Astrocyte of the hippocampus (primary cell): ENCODE measurements at regions not wholly inside any gene's neighbourhood (a gene's known extent, or its start where the extent isn't known, plus 50 kb on each side); places are given as distances from the start of the nearest gene placed in this dataset.
A peak's percentile ranks its signal among the peaks of the same experiment; 100 is the strongest.

Source experiments
- DNase-seq: peaks from one replicate; pipeline ENCODE4 v3.0.0; 2011; ENCODE audit warnings: low read depth, low spot score

GRCh38 chr4:90007494-90008167 is 113.0 kb downstream of the MMRN1 start:
- no peak for DNase-seq

- no peak for DNase-seq
These were observed 114.3 kb upstream of the CCSER1 start for GRCh38 chr4:90012918-90013317.

DNA sequence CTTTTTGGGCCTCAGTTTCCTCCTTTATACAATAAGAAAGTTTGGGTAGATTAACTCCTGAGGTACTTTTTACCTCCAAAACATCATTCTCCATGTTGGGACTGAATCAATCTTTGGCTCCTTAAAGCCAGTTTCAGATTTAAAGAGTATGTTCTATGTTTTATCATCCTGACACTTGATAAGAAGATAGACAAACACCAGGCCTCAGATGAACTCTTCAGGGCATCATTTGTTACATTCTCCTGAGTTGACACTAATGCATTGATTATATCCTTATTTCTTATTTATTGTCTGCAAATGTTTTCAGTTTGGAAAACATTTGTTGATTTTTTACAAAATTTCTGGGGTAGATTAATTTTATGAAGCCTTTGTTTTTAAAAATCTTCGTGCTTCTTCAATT is 102.7 kb upstream of the CCSER1 start:
- DNase-seq, result no peak

DNA sequence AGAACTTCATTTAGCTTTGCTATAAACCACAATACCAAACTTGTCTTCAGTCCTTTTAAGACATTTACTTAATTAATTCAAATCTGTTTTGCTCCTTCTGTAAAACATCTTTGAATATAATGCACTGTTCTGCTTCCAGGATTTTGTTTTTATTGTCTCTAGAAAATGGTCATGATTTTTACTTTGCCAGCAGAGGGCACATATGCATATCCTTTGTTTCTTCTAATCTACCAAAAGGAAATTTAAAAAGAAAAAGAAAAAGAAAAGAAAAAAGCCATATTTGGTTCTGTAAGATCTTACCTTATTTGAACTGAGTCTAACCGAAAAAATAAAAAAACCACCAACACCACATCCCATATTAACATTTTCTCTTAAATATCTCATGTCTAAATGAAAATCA is 101.9 kb upstream of the CCSER1 start:
- DNase-seq, result peak; percentile 30

DNA sequence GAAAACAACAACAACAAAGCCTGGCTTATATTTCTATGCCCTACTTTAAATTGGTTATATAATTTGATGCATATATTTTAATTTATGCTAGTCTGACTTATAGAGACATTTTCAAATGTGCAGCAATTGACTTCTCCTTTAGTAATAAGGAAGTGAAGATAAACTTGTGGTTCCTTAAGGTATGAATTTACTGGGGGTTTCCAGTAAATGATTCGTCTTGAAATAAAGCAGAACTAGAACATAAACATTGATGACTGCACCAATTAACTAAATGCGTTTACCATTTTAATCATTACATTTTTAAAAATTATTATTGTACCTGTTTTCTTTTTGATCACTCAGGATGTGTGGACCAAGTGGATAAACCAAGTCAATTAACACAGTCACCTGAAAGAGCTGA is 99.6 kb upstream of the CCSER1 start:
- no peak for DNase-seq

GRCh38 chr4:90028460-90028859 is 98.7 kb upstream of the CCSER1 start:
- DNase-seq, result no peak

- no peak for DNase-seq
These were observed 97.0 kb upstream of the CCSER1 start for GRCh38 chr4:90030202-90030601.

- DNase-seq, result peak; percentile 4
These were observed 96.2 kb upstream of the CCSER1 start for GRCh38 chr4:90030953-90031352.

GRCh38 chr4:90039122-90039521 is 88.1 kb upstream of the CCSER1 start:
- no peak for DNase-seq

DNA sequence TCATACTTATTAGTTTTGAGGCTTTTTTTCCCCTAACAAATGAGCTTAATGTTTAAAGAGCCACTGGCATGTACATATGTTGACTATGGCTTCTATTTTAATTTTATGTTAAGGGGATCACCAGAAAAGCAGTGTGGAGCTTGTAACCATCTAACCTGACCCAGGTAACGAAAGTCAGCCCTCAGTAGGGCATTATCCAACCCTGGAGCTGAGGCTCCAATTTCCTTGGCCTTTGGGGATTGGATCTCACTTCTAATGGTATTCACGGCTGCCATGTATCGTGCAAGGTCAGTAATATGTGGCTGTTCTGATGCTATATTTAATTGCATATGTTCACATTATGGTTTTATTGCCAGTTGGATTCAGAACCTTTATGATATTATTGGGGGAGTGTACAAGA is 75.2 kb upstream of the CCSER1 start:
- DNase-seq, result no peak

DNA sequence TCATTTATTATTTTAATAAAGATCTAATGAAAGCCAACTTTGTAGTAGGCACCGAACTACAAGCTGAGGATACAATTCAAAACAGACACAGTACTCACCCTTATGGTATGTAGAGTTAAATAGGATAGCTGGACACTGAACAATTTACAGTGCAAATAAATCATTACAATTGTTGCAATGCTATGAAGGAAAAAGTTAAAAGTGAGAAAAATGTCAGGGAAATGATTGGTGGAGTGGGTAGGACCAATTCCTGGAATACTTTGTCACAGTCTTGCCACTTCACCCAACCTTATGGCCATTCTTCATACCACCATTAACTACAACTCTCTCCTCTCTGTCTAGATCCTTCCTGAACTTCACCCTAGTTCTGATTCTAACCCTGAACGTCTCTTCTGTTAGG is 70.1 kb upstream of the CCSER1 start:
- no peak for DNase-seq

- no peak for DNase-seq
These were observed 67.2 kb upstream of the CCSER1 start for GRCh38 chr4:90060039-90060438.

GRCh38 chr4:90061881-90062280 is 65.3 kb upstream of the CCSER1 start:
- DNase-seq, result no peak

DNA sequence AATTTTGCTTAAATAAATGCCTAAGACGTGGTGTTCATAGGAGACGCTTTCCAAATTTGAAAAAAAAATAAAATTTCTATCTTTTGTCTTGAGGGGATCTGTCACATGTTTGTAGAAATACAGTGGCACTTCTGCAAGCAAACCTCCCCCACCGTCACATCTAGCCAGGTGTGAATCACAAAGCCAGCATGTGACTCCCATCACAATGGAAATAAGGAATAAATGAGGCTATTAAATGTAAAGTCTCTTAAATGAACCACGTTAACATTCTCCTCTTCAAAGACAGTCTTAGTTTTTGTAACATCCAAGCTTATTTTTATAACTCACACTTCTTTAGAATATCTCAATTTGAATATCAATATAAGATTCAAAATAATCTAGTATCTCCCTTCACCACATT is 63.0 kb upstream of the CCSER1 start:
- no peak for DNase-seq

DNA sequence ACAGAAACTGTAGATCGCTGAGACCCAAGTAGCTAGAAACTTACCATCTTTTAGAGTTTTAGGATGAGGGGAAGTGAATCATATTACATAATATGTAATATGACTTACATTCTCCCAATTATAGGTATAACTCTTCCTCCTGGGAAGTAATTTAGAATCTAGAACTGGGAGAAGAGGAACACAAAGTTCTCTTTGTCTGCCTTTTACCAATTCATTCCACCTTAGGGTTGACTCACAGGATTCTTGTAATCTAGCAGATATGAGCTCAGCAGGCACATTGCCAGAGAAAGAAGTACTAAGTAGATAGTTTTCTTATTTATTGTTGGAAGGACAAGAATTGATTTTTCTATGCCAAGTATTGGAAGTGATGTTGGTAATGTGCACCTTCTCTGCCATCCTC is 58.0 kb upstream of the CCSER1 start:
- peak; percentile 46 for DNase-seq

DNA sequence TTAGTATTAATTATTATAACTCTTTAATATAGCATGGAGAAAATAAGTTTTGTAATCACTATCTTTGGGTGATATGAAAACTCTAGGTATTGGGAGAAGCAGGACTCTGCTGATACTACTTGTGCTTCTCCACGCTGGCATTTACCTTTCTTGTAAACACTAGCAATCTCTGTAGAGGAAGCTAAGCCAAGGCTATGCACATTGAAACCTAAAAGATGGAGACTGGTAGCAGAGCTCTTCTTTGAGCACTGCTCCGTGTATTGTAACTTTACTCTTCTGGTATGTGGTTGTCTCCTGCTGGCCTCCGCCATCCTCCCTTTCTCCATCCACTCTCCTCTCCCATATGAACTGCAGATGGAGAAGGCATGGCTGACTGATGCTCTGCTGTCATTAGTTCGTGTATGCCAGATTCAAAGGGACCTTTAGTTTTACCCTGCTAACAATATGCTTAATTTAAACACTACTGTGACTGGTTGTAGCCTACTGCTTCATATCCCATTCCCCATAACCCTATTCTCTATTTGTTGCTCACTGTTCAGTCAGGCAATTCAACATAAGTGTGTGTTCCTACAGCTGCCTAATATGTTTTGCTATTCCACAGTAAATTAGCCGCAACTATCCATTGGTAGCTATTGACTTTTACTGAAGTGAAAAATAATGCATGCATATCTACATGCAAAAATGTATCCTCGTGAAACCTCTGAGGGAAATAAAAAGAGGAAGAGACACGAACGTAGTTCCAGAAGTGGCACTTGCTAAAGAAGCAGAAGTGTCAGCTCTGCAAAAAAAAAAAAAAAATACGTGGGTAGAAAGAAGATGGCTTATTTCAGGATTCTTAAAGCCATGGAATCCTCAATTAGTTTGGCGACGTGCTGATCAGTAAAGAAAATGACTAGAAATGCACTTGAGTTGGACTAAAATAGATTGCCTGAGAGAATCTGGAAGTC is 55.6 kb upstream of the CCSER1 start:
- no peak for DNase-seq

- no peak for DNase-seq
These were observed 52.8 kb upstream of the CCSER1 start for GRCh38 chr4:90074322-90074886.
